ENCODE measurements at regions not wholly inside any gene's neighbourhood (a gene's known extent, or its start where the extent isn't known, plus 50 kb on each side); places are given as distances from the start of the nearest gene placed in this dataset.

DNA sequence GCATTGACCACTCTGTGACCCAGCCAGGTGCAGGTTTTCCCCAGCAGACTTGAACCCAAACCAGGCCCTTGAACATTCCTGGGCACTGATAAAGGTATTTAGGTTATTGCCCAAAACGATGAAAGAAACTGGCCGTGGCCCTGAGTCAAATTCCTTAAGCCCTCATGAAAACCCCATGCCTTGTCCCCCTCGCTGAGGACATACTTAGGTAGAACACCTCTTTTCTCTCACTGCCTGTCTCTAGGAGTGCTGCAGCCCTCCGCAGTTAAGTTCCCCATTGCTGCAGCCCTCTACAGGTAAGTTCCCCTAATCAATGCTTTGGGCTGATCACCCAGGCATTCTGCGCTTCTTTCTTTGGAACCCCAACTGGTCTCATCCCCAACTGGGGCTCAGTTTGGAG is 961.6 kb downstream of the TBC1D22A start:
- TF ChIP-seq, protein P1, sequence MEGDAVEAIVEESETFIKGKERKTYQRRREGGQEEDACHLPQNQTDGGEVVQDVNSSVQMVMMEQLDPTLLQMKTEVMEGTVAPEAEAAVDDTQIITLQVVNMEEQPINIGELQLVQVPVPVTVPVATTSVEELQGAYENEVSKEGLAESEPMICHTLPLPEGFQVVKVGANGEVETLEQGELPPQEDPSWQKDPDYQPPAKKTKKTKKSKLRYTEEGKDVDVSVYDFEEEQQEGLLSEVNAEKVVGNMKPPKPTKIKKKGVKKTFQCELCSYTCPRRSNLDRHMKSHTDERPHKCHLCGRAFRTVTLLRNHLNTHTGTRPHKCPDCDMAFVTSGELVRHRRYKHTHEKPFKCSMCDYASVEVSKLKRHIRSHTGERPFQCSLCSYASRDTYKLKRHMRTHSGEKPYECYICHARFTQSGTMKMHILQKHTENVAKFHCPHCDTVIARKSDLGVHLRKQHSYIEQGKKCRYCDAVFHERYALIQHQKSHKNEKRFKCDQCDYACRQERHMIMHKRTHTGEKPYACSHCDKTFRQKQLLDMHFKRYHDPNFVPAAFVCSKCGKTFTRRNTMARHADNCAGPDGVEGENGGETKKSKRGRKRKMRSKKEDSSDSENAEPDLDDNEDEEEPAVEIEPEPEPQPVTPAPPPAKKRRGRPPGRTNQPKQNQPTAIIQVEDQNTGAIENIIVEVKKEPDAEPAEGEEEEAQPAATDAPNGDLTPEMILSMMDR (IDR thresholded peaks at IDR 0.05; ENCODE audit: low read length), result no peak
- no peak for TF ChIP-seq EZH2 (optimal IDR thresholded peaks at IDR 0.05; ENCODE audit: low read depth, low read length)

Measured in MM.1S (cell line).